OCI-LY7 (cell line): ENCODE measurements at regions not wholly inside any gene's neighbourhood (a gene's known extent, or its start where the extent isn't known, plus 50 kb on each side); places are given as distances from the start of the nearest gene placed in this dataset.

Source experiments
- CTCF ChIP-seq: fragments of 200-600 bp; sonication (generic); conservative IDR thresholded peaks from 2 replicates; pipeline ENCODE4 v1.5.1; 2014; ENCODE audit warnings: mild to moderate bottlenecking, antibody characterized with exemption, low read length, moderate library complexity, mixed read lengths
- EZH2phosphoT487 ChIP-seq: fragments of 200-600 bp; sonication (generic); IDR thresholded peaks from 2 replicates; pipeline ENCODE4 v1.6.1; 2018; ENCODE audit warnings: low read depth, borderline replicate concordance, mild to moderate bottlenecking, mixed run types, antibody characterized with exemption, low read length, moderate library complexity, mixed read lengths

GRCh38 chr11:32302826-32303225 is 132.5 kb downstream of the WT1 start:
- no peak for TF ChIP-seq CTCF
- TF ChIP-seq EZH2phosphoT487: no peak
